KMS-11 (cell line): ENCODE measurements at regions not wholly inside any gene's neighbourhood (a gene's known extent, or its start where the extent isn't known, plus 50 kb on each side); places are given as distances from the start of the nearest gene placed in this dataset.

Experiments
- H2AFZ ChIP-seq: fragments of 200-600 bp; sonication (generic); 2 replicates; pipeline ENCODE4 v1.6.1; 2016; ENCODE audit warnings: antibody characterized with exemption, mixed run types, low read depth
- H3K27ac ChIP-seq: fragments of 200-600 bp; sonication (generic); 2 replicates; pipeline ENCODE4 v1.6.1; 2016; ENCODE audit warnings: mild to moderate bottlenecking, mixed run types
- H3K27me3 ChIP-seq: fragments of 200-600 bp; sonication (generic); 2 replicates; pipeline ENCODE4 v1.6.1; 2017; ENCODE audit warnings: mild to moderate bottlenecking, low read depth, mixed run types, moderate library complexity; ENCODE audit not compliant: insufficient read depth
- H3K36me3 ChIP-seq: fragments of 200-600 bp; sonication (generic); 2 replicates; pipeline ENCODE4 v1.6.1; 2017; ENCODE audit warnings: mild to moderate bottlenecking, mixed run types; ENCODE audit not compliant: insufficient read depth
- H3K4me1 ChIP-seq: fragments of 200-600 bp; sonication (generic); 2 replicates; pipeline ENCODE4 v1.6.1; 2016; ENCODE audit warnings: mild to moderate bottlenecking, low read depth, mixed run types; ENCODE audit not compliant: poor library complexity, severe bottlenecking
- H3K4me2 ChIP-seq: fragments of 200-600 bp; sonication (generic); 2 replicates; pipeline ENCODE4 v1.7.0; 2016; ENCODE audit warnings: mild to moderate bottlenecking, mixed run types
- H3K4me3 ChIP-seq: fragments of 200-600 bp; sonication (generic); IDR thresholded peaks from 2 replicates; pipeline ENCODE4 v1.6.1; 2017; ENCODE audit warnings: low read depth, low read length, mixed read lengths; ENCODE audit not compliant: insufficient read depth
- H3K79me2 ChIP-seq: fragments of 200-600 bp; sonication (generic); 2 replicates; pipeline ENCODE4 v1.6.1; 2016; ENCODE audit warnings: low read depth, mixed run types; ENCODE audit not compliant: insufficient read depth
- H3K9ac ChIP-seq: fragments of 200-600 bp; sonication (generic); 2 replicates; pipeline ENCODE4 v1.6.1; 2016; ENCODE audit warnings: mild to moderate bottlenecking, mixed run types
- H4K20me1 ChIP-seq: fragments of 200-600 bp; sonication (generic); 2 replicates; pipeline ENCODE4 v1.6.1; 2016; ENCODE audit warnings: mild to moderate bottlenecking, mixed run types; ENCODE audit not compliant: insufficient read depth
- TF ChIP-seq, protein P1 (sequence below): fragments of 200-600 bp; sonication (generic); conservative IDR thresholded peaks from 2 replicates; pipeline ENCODE4 v1.6.1; 2017; ENCODE audit warnings: low read depth, mild to moderate bottlenecking, antibody characterized with exemption, low read length, moderate library complexity, mixed read lengths

DNA sequence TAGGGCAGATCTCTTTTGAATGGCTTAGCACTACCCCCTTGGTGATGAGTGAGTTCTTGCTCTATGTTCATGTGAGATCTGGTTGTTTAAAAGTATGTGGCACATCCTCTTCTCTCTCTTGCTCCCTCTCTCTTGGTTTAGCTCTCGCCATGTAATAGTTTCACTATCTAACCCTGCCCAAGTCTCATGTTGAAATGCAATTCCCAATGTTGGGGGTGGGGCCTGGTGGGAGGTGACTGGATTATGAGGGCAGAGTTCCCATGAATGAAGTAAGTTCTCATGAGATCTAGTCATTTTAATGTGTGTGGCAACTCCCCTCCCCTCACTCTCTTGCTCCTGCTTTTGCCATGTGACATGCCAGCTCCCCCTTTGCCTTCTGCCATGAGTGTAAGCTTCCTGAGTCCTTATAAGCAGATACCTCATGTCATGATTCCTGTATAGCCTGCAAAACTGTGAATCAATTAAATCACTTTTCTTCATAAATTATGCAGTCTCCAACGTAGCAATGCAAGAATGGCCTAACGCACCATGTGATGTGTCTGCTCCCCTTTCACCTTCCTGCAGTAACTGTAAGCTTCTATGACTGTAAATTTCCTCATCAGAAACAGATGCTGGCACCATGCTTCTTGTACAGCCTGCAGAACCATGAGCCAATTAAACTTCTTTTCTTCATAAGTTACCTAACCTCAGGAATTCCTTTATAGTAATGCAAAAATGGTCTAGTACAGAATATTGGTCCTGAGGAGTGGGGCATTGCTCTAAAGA is 74.8 kb upstream of the KCNH8 start:
- H4K20me1 ChIP-seq, result no peaks in the 10 kb centered on the region
- no peak overlapping the region for H3K4me3 ChIP-seq
- H3K36me3 ChIP-seq, result no peaks in the 10 kb centered on the region
- no peak overlapping the region for H2AFZ ChIP-seq
- no peak overlapping the region for H3K4me2 ChIP-seq
- H3K4me1 ChIP-seq, result no peaks in the 10 kb centered on the region
- no peaks in the 10 kb centered on the region for H3K27me3 ChIP-seq
- H3K9ac ChIP-seq, result no peak overlapping the region
- H3K27ac ChIP-seq, result no peak overlapping the region
- H3K79me2 ChIP-seq, result no peaks in the 10 kb centered on the region
- TF ChIP-seq, protein P1, sequence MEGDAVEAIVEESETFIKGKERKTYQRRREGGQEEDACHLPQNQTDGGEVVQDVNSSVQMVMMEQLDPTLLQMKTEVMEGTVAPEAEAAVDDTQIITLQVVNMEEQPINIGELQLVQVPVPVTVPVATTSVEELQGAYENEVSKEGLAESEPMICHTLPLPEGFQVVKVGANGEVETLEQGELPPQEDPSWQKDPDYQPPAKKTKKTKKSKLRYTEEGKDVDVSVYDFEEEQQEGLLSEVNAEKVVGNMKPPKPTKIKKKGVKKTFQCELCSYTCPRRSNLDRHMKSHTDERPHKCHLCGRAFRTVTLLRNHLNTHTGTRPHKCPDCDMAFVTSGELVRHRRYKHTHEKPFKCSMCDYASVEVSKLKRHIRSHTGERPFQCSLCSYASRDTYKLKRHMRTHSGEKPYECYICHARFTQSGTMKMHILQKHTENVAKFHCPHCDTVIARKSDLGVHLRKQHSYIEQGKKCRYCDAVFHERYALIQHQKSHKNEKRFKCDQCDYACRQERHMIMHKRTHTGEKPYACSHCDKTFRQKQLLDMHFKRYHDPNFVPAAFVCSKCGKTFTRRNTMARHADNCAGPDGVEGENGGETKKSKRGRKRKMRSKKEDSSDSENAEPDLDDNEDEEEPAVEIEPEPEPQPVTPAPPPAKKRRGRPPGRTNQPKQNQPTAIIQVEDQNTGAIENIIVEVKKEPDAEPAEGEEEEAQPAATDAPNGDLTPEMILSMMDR, result no peak

DNA sequence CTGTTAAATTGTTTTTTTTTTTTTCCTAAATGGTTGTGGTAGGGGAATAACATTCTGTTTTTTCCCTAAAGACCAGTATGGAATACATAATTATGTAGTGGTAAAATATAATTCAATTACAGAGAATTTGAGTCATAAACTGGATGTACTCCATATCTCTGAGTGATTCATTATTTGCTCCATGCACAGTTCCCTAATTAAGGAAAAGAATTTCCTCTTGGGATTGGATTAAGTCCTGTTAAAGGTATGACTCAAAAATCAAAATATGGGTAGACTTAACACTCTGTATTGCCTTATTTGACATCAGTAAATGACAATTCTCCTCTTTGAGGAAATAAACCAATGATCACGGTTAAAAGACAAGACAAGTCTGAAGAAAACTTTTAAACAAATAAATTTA is 78.0 kb upstream of the KCNH8 start:
- TF ChIP-seq, protein P1, result no peak
- no peak overlapping the region for H3K4me3 ChIP-seq
- no peak overlapping the region for H2AFZ ChIP-seq
- H3K27me3 ChIP-seq, result no peaks in the 10 kb centered on the region
- H3K9ac ChIP-seq, result no peak overlapping the region
- H3K4me2 ChIP-seq, result no peak overlapping the region
- no peaks in the 10 kb centered on the region for H3K4me1 ChIP-seq
- no peak overlapping the region for H3K27ac ChIP-seq
- H3K79me2 ChIP-seq, result no peaks in the 10 kb centered on the region
- no peaks in the 10 kb centered on the region for H3K36me3 ChIP-seq
- H4K20me1 ChIP-seq, result no peaks in the 10 kb centered on the region

DNA sequence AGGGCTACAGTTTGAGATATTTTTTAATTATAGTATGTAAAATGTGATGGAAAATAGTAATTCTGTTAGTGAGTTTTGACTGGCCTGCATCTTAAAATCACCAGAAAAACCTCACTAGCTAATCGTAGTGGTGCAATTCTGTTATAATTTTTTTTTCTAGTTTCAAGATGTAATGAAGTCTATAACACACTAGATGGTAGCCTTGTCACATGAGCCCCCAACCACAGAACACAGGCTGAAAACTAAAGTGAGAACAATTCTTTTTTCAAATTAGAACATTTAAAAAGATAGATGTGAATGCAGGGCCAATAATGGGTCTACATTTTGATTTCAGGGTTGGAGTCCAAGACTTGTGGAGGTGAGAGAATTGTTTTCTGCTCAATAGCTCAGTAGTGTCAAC is 83.3 kb upstream of the KCNH8 start:
- Histone ChIP-seq H3K27me3 (no peaks in the 10 kb centered on the region), H3K27ac (no peak overlapping the region), H4K20me1 (no peaks in the 10 kb centered on the region), H3K9ac (no peak overlapping the region), H3K4me1 (no peaks in the 10 kb centered on the region), H3K4me2 (no peak overlapping the region), H3K4me3 (no peak overlapping the region), H3K36me3 (no peaks in the 10 kb centered on the region), H3K79me2 (no peaks in the 10 kb centered on the region), H2AFZ (no peak overlapping the region)
- TF ChIP-seq, protein P1, result no peak; the same call in 1 of the 2 replicates

DNA sequence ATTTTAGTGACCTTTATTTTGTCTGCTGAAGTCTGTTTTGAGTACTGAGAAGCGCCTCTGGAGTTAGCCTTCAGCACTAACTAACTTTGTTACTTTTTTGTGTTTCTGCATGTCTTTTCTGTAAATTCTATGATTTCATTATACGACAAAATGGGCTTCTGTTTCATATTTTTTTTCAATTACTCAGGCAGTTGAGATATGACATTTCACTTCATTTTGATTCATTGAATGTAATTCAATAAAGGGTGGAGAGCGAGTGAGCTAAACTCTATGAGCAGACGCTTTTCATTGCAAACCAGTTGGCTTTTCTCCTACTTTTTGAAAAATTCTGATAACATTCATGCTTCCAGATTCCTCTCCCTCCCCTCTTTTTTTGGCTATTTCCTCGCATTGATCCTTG is 84.4 kb upstream of the KCNH8 start:
- Histone ChIP-seq H3K27ac (no peak overlapping the region), H4K20me1 (no peaks in the 10 kb centered on the region), H3K79me2 (no peaks in the 10 kb centered on the region), H3K9ac (no peak overlapping the region), H3K4me1 (no peaks in the 10 kb centered on the region), H3K4me2 (no peak overlapping the region), H3K27me3 (no peaks in the 10 kb centered on the region), H3K4me3 (no peak overlapping the region), H2AFZ (no peak overlapping the region), H3K36me3 (no peaks in the 10 kb centered on the region)
- TF ChIP-seq, protein P1, result no peak
